ENCODE measurements at regions not wholly inside any gene's neighbourhood (a gene's known extent, or its start where the extent isn't known, plus 50 kb on each side); places are given as distances from the start of the nearest gene placed in this dataset.

- H3K27me3 ChIP-seq (ENCODE audit: control insufficient read depth in 3 of 3, insufficient read depth in 3 of 3, low read length in 3 of 3): no peaks in the 10 kb centered on the region
- no peaks in the 10 kb centered on the region for H3K4me1 ChIP-seq (ENCODE audit: control insufficient read depth in 3 of 3, insufficient read depth in 2 of 3, low read depth in 1 of 3, low read length in 2 of 3)
- H3K27ac ChIP-seq (ENCODE audit: low read depth in 1 of 3, low read length in 2 of 3): no peak overlapping the region
- WGBS, 3 donors: 55 to 80% (median 68%) methylated on average over 5 of the region's 5 CpGs
- no peaks in the 10 kb centered on the region for H3K9me3 ChIP-seq (ENCODE audit: control insufficient read depth in 2 of 2, insufficient read depth in 1 of 2, low read depth in 1 of 2, low read length in 1 of 2)
- FAIRE-seq (no peak), DNase-seq (no peak)
- no peaks in the 10 kb centered on the region for H3K36me3 ChIP-seq (ENCODE audit: control insufficient read depth in 3 of 3, insufficient read depth in 2 of 3, low read depth in 1 of 3, low read length in 3 of 3)
- no peak overlapping the region for H3K4me3 ChIP-seq (ENCODE audit: low read depth in 1 of 3, low read length in 3 of 3)
These were observed 306.4 kb downstream of the ZSWIM6 start for GRCh38 chr5:61638476-61638875.

DNA sequence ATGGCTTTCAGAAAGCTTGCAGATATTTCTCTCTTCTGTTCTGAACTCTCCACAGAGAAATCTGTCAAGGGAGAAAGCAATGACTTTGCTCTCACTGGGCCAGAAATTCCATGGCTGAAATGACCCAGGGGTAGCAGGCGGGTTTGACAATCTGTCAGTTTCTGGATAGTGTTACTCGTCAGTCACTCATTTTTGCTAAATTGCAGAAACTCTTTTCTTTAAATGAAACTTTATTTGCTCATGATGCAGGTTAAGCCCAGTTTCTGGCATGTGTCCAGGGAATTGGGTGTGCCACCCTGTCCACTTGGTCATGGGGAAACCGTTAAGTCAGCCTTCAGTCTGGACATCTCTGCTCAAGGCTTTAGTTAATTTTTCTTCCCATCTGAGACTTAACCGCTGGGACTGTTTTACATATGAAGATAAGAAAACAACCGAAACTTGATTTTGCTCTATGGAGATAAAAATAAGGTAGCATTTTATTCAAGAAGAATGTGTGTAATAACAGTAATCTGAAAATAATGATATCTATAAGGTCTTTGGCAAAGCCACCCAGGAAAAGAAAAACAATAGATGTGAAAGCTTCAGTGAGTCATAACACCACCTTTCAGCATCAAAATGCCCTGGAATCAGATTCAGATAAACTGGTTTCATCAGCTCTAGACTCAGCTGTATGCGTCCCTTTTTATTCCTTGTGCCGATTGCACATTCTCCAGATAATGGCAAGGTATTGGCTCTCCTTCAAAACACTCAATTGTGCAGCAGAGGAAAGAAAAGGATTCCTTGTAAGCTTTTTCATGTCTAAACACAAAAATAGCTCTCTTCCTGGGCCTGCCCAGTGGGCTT is 308.3 kb downstream of the ZSWIM6 start:
- DNase-seq: no peak
- Histone ChIP-seq H3K4me1 (ENCODE audit: control insufficient read depth in 3 of 3, insufficient read depth in 2 of 3, low read depth in 1 of 3, low read length in 2 of 3) (no peaks in the 10 kb centered on the region), H3K9me3 (ENCODE audit: control insufficient read depth in 2 of 2, insufficient read depth in 1 of 2, low read depth in 1 of 2, low read length in 1 of 2) (no peaks in the 10 kb centered on the region), H3K27ac (ENCODE audit: low read depth in 1 of 3, low read length in 2 of 3) (no peak overlapping the region), H3K36me3 (ENCODE audit: control insufficient read depth in 3 of 3, insufficient read depth in 2 of 3, low read depth in 1 of 3, low read length in 3 of 3) (no peaks in the 10 kb centered on the region), H3K4me3 (ENCODE audit: low read depth in 1 of 3, low read length in 3 of 3) (no peak overlapping the region), H3K27me3 (ENCODE audit: control insufficient read depth in 3 of 3, insufficient read depth in 3 of 3, low read length in 3 of 3) (no peaks in the 10 kb centered on the region)
- FAIRE-seq: no peak
- WGBS, 3 donors: 66 to 85% (median 72%) methylated on average over 7 of the region's 7 CpGs

- Histone ChIP-seq H3K27me3 (ENCODE audit: control insufficient read depth in 3 of 3, insufficient read depth in 3 of 3, low read length in 3 of 3) (no peaks in the 10 kb centered on the region), H3K9me3 (ENCODE audit: control insufficient read depth in 2 of 2, insufficient read depth in 1 of 2, low read depth in 1 of 2, low read length in 1 of 2) (no peaks in the 10 kb centered on the region), H3K4me1 (ENCODE audit: control insufficient read depth in 3 of 3, insufficient read depth in 2 of 3, low read depth in 1 of 3, low read length in 2 of 3) (no peaks in the 10 kb centered on the region), H3K36me3 (ENCODE audit: control insufficient read depth in 3 of 3, insufficient read depth in 2 of 3, low read depth in 1 of 3, low read length in 3 of 3) (no peaks in the 10 kb centered on the region), H3K27ac (ENCODE audit: low read depth in 1 of 3, low read length in 2 of 3) (no peak overlapping the region), H3K4me3 (ENCODE audit: low read depth in 1 of 3, low read length in 3 of 3) (no peak overlapping the region)
- DNase-seq (peak; percentile 14 to 25), FAIRE-seq (no peak)
- WGBS, 3 donors: 68 to 72% (median 68%) methylated on average over 7 of the region's 7 CpGs
These were observed 309.9 kb downstream of the ZSWIM6 start for GRCh38 chr5:61641748-61642565.

- Histone ChIP-seq H3K4me1 (ENCODE audit: control insufficient read depth in 3 of 3, insufficient read depth in 2 of 3, low read depth in 1 of 3, low read length in 2 of 3) (no peaks in the 10 kb centered on the region), H3K4me3 (ENCODE audit: low read depth in 1 of 3, low read length in 3 of 3) (no peak overlapping the region), H3K27ac (ENCODE audit: low read depth in 1 of 3, low read length in 2 of 3) (no peak overlapping the region), H3K27me3 (ENCODE audit: control insufficient read depth in 3 of 3, insufficient read depth in 3 of 3, low read length in 3 of 3) (no peaks in the 10 kb centered on the region), H3K9me3 (ENCODE audit: control insufficient read depth in 2 of 2, insufficient read depth in 1 of 2, low read depth in 1 of 2, low read length in 1 of 2) (no peaks in the 10 kb centered on the region), H3K36me3 (ENCODE audit: control insufficient read depth in 3 of 3, insufficient read depth in 2 of 3, low read depth in 1 of 3, low read length in 3 of 3) (no peaks in the 10 kb centered on the region)
- 88 to 91% (median 89%) methylated on average over 6 of the region's 6 CpGs for WGBS, 3 donors
- FAIRE-seq (no peak), DNase-seq (no peak)
These were observed 315.6 kb downstream of the ZSWIM6 start for GRCh38 chr5:61647672-61648071.

DNA sequence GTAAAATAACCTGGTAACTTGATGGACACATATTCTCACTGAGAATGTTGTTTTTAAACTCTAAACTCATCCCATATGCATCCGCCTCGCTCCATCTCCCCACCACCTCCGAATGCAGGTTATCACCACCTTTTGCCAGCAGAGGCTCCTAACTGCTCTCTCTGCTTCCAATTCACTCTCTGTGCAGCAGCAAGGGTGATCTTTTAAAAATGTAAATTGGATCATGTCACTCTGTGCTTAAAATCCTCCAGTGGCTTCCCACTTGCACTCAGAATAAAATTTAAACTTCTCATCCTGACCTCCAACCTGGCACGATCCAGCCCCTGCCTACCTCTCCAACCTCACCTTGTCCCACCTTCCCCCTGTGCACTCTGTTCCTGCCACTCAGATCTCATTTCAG is 317.2 kb downstream of the ZSWIM6 start:
- FAIRE-seq: no peak
- no peaks in the 10 kb centered on the region for H3K36me3 ChIP-seq (ENCODE audit: control insufficient read depth in 3 of 3, insufficient read depth in 2 of 3, low read depth in 1 of 3, low read length in 3 of 3)
- 94 to 96% (median 95%) methylated on average over 4 of the region's 4 CpGs for WGBS, 3 donors

GRCh38 chr5:61649971-61650370 is 317.9 kb downstream of the ZSWIM6 start:
- WGBS, 3 donors: 82 to 91% (median 90%) methylated on average over 5 of the region's 5 CpGs
- Histone ChIP-seq H3K9me3 (ENCODE audit: control insufficient read depth in 2 of 2, insufficient read depth in 1 of 2, low read depth in 1 of 2, low read length in 1 of 2) (no peaks in the 10 kb centered on the region), H3K4me3 (ENCODE audit: low read depth in 1 of 3, low read length in 3 of 3) (no peak overlapping the region), H3K27ac (ENCODE audit: low read depth in 1 of 3, low read length in 2 of 3) (no peak overlapping the region), H3K36me3 (ENCODE audit: control insufficient read depth in 3 of 3, insufficient read depth in 2 of 3, low read depth in 1 of 3, low read length in 3 of 3) (no peaks in the 10 kb centered on the region), H3K27me3 (ENCODE audit: control insufficient read depth in 3 of 3, insufficient read depth in 3 of 3, low read length in 3 of 3) (peaks cover 0 to 2% (median 0%) of the 10 kb centered on the region in 3 donors), H3K4me1 (ENCODE audit: control insufficient read depth in 3 of 3, insufficient read depth in 2 of 3, low read depth in 1 of 3, low read length in 2 of 3) (no peaks in the 10 kb centered on the region)
- FAIRE-seq (no peak), DNase-seq (no peak)

More for the DNA sequence above, 317.2 kb downstream of the ZSWIM6 start:
- H3K27me3 ChIP-seq (ENCODE audit: control insufficient read depth in 3 of 3, insufficient read depth in 3 of 3, low read length in 3 of 3): peaks cover 0 to 2% (median 0%) of the 10 kb centered on the region in 3 donors
- no peak overlapping the region for H3K4me3 ChIP-seq (ENCODE audit: low read depth in 1 of 3, low read length in 3 of 3)
- no peaks in the 10 kb centered on the region for H3K4me1 ChIP-seq (ENCODE audit: control insufficient read depth in 3 of 3, insufficient read depth in 2 of 3, low read depth in 1 of 3, low read length in 2 of 3)
- no peaks in the 10 kb centered on the region for H3K9me3 ChIP-seq (ENCODE audit: control insufficient read depth in 2 of 2, insufficient read depth in 1 of 2, low read depth in 1 of 2, low read length in 1 of 2)
- no peak overlapping the region for H3K27ac ChIP-seq (ENCODE audit: low read depth in 1 of 3, low read length in 2 of 3)
- no peak for DNase-seq

DNA sequence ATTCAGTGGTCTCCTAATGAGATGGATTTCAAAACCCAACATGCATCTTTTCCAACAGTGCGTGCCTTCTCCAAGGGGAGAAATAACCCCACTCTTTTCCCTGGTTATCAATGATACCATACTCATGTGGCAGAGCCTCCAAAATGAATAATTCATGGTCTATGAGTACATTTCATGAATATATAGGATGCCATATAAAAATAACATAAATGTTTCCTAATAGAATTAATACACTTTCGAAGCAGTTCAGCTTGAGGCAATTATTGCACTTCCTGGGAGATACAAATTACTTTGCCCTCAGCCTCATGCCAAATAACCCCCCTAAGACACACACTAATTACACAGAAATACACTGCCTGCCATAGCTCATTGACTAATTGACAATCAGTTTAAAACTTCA is 318.6 kb downstream of the ZSWIM6 start:
- no peak for FAIRE-seq
- 88 to 94% (median 92%) methylated on average over 2 of the region's 2 CpGs for WGBS, 3 donors
- no peak for DNase-seq
- H3K9me3 ChIP-seq (ENCODE audit: control insufficient read depth in 2 of 2, insufficient read depth in 1 of 2, low read depth in 1 of 2, low read length in 1 of 2): no peaks in the 10 kb centered on the region
- H3K4me1 ChIP-seq (ENCODE audit: control insufficient read depth in 3 of 3, insufficient read depth in 2 of 3, low read depth in 1 of 3, low read length in 2 of 3): no peaks in the 10 kb centered on the region
- no peaks in the 10 kb centered on the region for H3K36me3 ChIP-seq (ENCODE audit: control insufficient read depth in 3 of 3, insufficient read depth in 2 of 3, low read depth in 1 of 3, low read length in 3 of 3)
- H3K4me3 ChIP-seq (ENCODE audit: low read depth in 1 of 3, low read length in 3 of 3): no peak overlapping the region
- H3K27ac ChIP-seq (ENCODE audit: low read depth in 1 of 3, low read length in 2 of 3): no peak overlapping the region
- H3K27me3 ChIP-seq (ENCODE audit: control insufficient read depth in 3 of 3, insufficient read depth in 3 of 3, low read length in 3 of 3): peaks cover 0 to 2% (median 0%) of the 10 kb centered on the region in 3 donors

- no peaks in the 10 kb centered on the region for H3K9me3 ChIP-seq (ENCODE audit: control insufficient read depth in 2 of 2, insufficient read depth in 1 of 2, low read depth in 1 of 2, low read length in 1 of 2)
- peaks cover 0 to 2% (median 0%) of the 10 kb centered on the region in 3 donors for H3K27me3 ChIP-seq (ENCODE audit: control insufficient read depth in 3 of 3, insufficient read depth in 3 of 3, low read length in 3 of 3)
- DNase-seq (no peak), FAIRE-seq (no peak)
- H3K27ac ChIP-seq (ENCODE audit: low read depth in 1 of 3, low read length in 2 of 3): no peak overlapping the region
- no peak overlapping the region for H3K4me3 ChIP-seq (ENCODE audit: low read depth in 1 of 3, low read length in 3 of 3)
- H3K4me1 ChIP-seq (ENCODE audit: control insufficient read depth in 3 of 3, insufficient read depth in 2 of 3, low read depth in 1 of 3, low read length in 2 of 3): no peaks in the 10 kb centered on the region
- H3K36me3 ChIP-seq (ENCODE audit: control insufficient read depth in 3 of 3, insufficient read depth in 2 of 3, low read depth in 1 of 3, low read length in 3 of 3): no peaks in the 10 kb centered on the region
- 57 to 77% (median 68%) methylated on average over 2 of the region's 2 CpGs for WGBS, 3 donors
These were observed 319.1 kb downstream of the ZSWIM6 start for GRCh38 chr5:61651195-61651594.

Measured in small intestine (tissue), 7 donors.